SU-DHL-6 (cell line): ENCODE measurements at regions not wholly inside any gene's neighbourhood (a gene's known extent, or its start where the extent isn't known, plus 50 kb on each side); places are given as distances from the start of the nearest gene placed in this dataset.

Experiments used
- H2AFZ ChIP-seq: fragments of 200-600 bp; sonication (generic); 2 replicates; pipeline ENCODE4 v1.6.1; 2014; ENCODE audit warnings: low read depth, mild to moderate bottlenecking, moderate library complexity, mixed read lengths, antibody characterized with exemption, low read length; ENCODE audit not compliant: severe bottlenecking
- H3F3A ChIP-seq: fragments of 200-600 bp; shearing (Covaris generic); 2 replicates; pipeline ENCODE4 v1.6.0; 2016; ENCODE audit warnings: antibody characterized with exemption, mild to moderate bottlenecking; ENCODE audit not compliant: insufficient read depth
- H3K27ac ChIP-seq: fragments of 200-600 bp; sonication (generic); 2 replicates; pipeline ENCODE4 v1.5.1; 2016; ENCODE audit warnings: low read depth, mild to moderate bottlenecking, low read length, moderate library complexity, mixed read lengths
- H3K27me3 ChIP-seq: fragments of 200-600 bp; sonication (generic), shearing (Covaris generic); 2 replicates; pipeline ENCODE4 v1.6.0; 2014; ENCODE audit warnings: mild to moderate bottlenecking, low read length
- H3K36me3 ChIP-seq: fragments of 200-600 bp; sonication (generic); 2 replicates; pipeline ENCODE4 v1.6.1; 2014; ENCODE audit warnings: mild to moderate bottlenecking, low read length, mixed read lengths
- H3K4me2 ChIP-seq: fragments of 300-600, 200-600 bp; shearing (Covaris generic), sonication (generic); 2 replicates; pipeline ENCODE4 v1.6.0; 2014; ENCODE audit warnings: low read length, low read depth, mild to moderate bottlenecking; ENCODE audit not compliant: poor library complexity, severe bottlenecking
- H3K4me3 ChIP-seq: fragments of 200-600 bp; sonication (generic); 2 replicates; pipeline ENCODE4 v1.5.1; 2014; ENCODE audit warnings: antibody characterized with exemption, low read length, mild to moderate bottlenecking, mixed read lengths; ENCODE audit not compliant: insufficient read depth, poor library complexity, severe bottlenecking
- H3K79me2 ChIP-seq: fragments of 200-600 bp; sonication (generic); 2 replicates; pipeline ENCODE4 v1.6.1; 2014; ENCODE audit warnings: mild to moderate bottlenecking, low read length, moderate library complexity; ENCODE audit not compliant: insufficient read depth
- H3K9ac ChIP-seq: fragments of 200-600 bp; sonication (generic); 2 replicates; pipeline ENCODE4 v1.7.0; 2014; ENCODE audit warnings: mild to moderate bottlenecking, low read length
- H3K9me2 ChIP-seq: fragments of 200-600 bp; sonication (generic); replicated peaks from 2 replicates; pipeline ENCODE4 v1.6.1; 2014; ENCODE audit warnings: low read length; ENCODE audit not compliant: insufficient read depth
- H3K9me3 ChIP-seq: fragments of 200-600 bp; sonication (generic); 2 replicates; pipeline ENCODE4 v1.6.1; 2014; ENCODE audit warnings: low read length, mixed read lengths; ENCODE audit not compliant: insufficient read depth
- H4K20me1 ChIP-seq: fragments of 200-600 bp; sonication (generic); 2 replicates; pipeline ENCODE4 v1.6.1; 2014; ENCODE audit warnings: low read depth, mild to moderate bottlenecking, antibody characterized with exemption, low read length, moderate library complexity, mixed read lengths
- CTCF ChIP-seq: fragments of 200-600 bp; sonication (generic); IDR thresholded peaks from one replicate; pipeline ENCODE4 v1.5.1; 2017; ENCODE audit warnings: antibody characterized with exemption, mild to moderate bottlenecking, low read length, moderate library complexity; ENCODE audit not compliant: insufficient read depth, poor library complexity, severe bottlenecking
- EZH2phosphoT487 ChIP-seq: fragments of 200-600 bp; sonication (generic), shearing (Covaris generic); conservative IDR thresholded peaks from 2 replicates; pipeline ENCODE4 v1.6.1; 2018; ENCODE audit warnings: mild to moderate bottlenecking, antibody characterized with exemption, low read length, moderate library complexity, mixed read lengths

- TF ChIP-seq EZH2phosphoT487 (no peak), CTCF (no peak)
- H3K4me2 ChIP-seq, result no peak overlapping the region
- H3K9ac ChIP-seq, result no peak overlapping the region
Measured at GRCh38 chr7:41818765-41819398, 116.0 kb upstream of the INHBA start.

GRCh38 chr7:41817386-41817785 lies 114.5 kb upstream of the INHBA start:
- Histone ChIP-seq H3K9me2 (no peaks in the 10 kb centered on the region), H4K20me1 (no peaks in the 10 kb centered on the region), H3K27ac (no peak overlapping the region), H3K4me2 (no peak overlapping the region), H3F3A (no peaks in the 10 kb centered on the region), H2AFZ (no peak overlapping the region), H3K36me3 (no peaks in the 10 kb centered on the region), H3K27me3 (no peaks in the 10 kb centered on the region), H3K9ac (no peak overlapping the region), H3K9me3 (no peaks in the 10 kb centered on the region), H3K4me3 (no peak overlapping the region), H3K79me2 (no peaks in the 10 kb centered on the region)
- TF ChIP-seq EZH2phosphoT487, result no peak
- no peak for TF ChIP-seq CTCF

More at GRCh38 chr7:41818765-41819398, 116.0 kb upstream of the INHBA start:
- Histone ChIP-seq H4K20me1 (no peaks in the 10 kb centered on the region), H3K79me2 (no peaks in the 10 kb centered on the region), H3F3A (no peaks in the 10 kb centered on the region), H3K36me3 (no peaks in the 10 kb centered on the region), H2AFZ (no peak overlapping the region), H3K27ac (no peak overlapping the region), H3K27me3 (no peaks in the 10 kb centered on the region), H3K9me3 (no peaks in the 10 kb centered on the region), H3K9me2 (no peaks in the 10 kb centered on the region), H3K4me3 (no peak overlapping the region)

GRCh38 chr7:41816111-41816510 lies 113.2 kb upstream of the INHBA start:
- H3K9me3 ChIP-seq, result no peaks in the 10 kb centered on the region
- H3K27me3 ChIP-seq, result no peaks in the 10 kb centered on the region
- no peaks in the 10 kb centered on the region for H3K79me2 ChIP-seq
- no peaks in the 10 kb centered on the region for H4K20me1 ChIP-seq
- H3K27ac ChIP-seq, result no peak overlapping the region
- H3K36me3 ChIP-seq, result no peaks in the 10 kb centered on the region
- TF ChIP-seq CTCF (no peak), EZH2phosphoT487 (no peak)
- H3K9ac ChIP-seq, result no peak overlapping the region
- H3K9me2 ChIP-seq, result no peaks in the 10 kb centered on the region
- no peak overlapping the region for H3K4me3 ChIP-seq
- H2AFZ ChIP-seq, result no peak overlapping the region
- no peak overlapping the region for H3K4me2 ChIP-seq
- H3F3A ChIP-seq, result no peaks in the 10 kb centered on the region
